ENCODE measurements at regions not wholly inside any gene's neighbourhood (a gene's known extent, or its start where the extent isn't known, plus 50 kb on each side); places are given as distances from the start of the nearest gene placed in this dataset.
"Not testable (repeated sequence)": the region's sequence is repeated elsewhere in the genome, so short reads cannot be mapped to it uniquely, and the experiment has no call there.

DNA sequence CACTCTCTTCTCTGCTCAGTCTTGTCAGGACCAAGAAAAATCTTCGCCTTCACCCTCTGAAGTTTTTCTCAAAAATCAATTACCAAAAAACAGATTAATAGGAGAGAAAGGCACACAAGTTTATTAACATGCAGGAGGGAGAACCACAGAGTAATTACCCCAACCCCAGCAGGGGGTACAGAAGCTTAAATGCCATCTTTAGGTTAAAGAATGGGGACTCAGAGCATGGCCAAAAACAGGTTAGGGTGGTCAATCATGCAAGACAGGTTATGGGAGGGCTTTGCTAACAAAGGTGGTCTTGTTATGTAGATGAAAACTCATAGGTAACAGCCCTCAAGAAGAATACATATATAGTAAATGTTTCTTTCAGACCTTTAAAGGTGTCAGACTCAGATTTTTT, 100.5 kb upstream of the BTN3A2 start:
- no peak for DNase-seq (ENCODE audit: low read depth)

- DNase-seq (ENCODE audit: low read depth), result no peak
Observed at GRCh38 chr6:26267083-26267589, 97.9 kb upstream of the BTN3A2 start.

GRCh38 chr6:26268659-26269402, 96.2 kb upstream of the BTN3A2 start:
- DNase-seq (ENCODE audit: low read depth), result peak; percentile 40

- DNase-seq (ENCODE audit: low read depth), result no peak
Observed at GRCh38 chr6:26269531-26270485, 95.2 kb upstream of the BTN3A2 start.

GRCh38 chr6:26270486-26270861, 94.5 kb upstream of the BTN3A2 start:
- no peak for DNase-seq (ENCODE audit: low read depth)

DNA sequence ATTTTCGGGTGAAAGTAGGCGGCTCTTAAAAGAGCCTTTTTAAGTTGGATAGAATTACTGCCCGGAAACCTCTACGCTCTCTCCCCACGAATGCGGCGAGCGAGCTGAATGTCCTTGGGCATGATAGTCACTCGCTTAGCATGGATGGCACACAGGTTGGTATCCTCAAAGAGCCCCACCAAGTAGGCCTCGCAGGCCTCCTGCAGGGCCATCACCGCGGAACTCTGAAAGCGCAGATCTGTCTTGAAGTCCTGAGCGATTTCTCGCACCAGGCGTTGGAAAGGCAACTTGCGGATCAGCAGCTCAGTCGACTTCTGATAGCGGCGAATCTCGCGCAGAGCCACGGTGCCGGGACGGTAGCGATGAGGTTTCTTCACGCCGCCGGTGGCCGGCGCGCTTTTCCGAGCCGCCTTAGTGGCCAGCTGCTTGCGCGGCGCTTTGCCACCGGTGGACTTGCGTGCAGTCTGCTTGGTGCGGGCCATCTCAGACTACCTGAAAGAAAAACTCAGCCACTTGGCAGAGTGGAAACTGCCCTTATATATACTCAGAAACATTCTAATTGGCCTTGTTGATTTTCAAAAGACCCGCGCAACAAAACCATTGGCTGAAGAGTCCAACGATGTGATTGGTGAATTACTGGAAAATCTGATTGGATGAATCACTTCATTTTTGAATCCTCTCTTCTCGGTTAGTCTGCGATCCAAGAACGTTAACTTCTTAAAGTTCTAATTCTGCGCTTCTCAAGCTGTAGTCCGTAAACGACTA, 93.9 kb upstream of the BTN3A2 start:
- DNase-seq (ENCODE audit: low read depth), result peak; percentile 86

- no peak for DNase-seq (ENCODE audit: low read depth)
Observed at GRCh38 chr6:26271668-26272024, 93.4 kb upstream of the BTN3A2 start.

DNA sequence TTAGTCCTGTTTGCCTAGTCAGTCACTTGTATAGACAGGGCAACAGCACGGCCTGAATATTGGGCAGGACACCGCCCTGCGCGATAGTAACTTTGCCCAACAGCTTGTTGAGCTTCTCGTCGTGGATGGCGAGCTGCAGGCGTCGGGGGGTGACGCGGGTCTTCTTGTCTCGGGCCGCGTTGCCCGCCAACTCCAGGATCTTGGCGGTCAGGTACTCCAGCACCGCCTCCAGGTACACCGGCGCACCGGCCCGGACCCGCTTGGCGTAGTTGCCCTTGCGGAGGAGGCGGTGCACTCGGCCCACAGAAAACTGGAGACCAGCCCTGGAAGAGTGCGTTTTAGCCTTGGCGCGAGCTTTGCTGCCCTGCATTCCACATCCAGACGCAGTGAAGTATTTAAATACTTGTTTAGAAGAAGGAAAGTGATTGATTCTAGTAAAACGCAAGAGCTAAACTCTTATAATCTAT, 92.8 kb upstream of the BTN3A2 start:
- no peak for DNase-seq (ENCODE audit: low read depth)

GRCh38 chr6:26273673-26274588, 91.1 kb upstream of the BTN3A2 start:
- DNase-seq (ENCODE audit: low read depth), result peak; percentile 38

- DNase-seq (ENCODE audit: low read depth), result no peak
Observed at GRCh38 chr6:26275663-26276062, 89.3 kb upstream of the BTN3A2 start.

GRCh38 chr6:26276841-26277648, 88.0 kb upstream of the BTN3A2 start:
- DNase-seq (ENCODE audit: low read depth), result no peak

- DNase-seq (ENCODE audit: low read depth), result no peak
Observed at GRCh38 chr6:26278536-26278935, 86.5 kb upstream of the BTN3A2 start.

DNA sequence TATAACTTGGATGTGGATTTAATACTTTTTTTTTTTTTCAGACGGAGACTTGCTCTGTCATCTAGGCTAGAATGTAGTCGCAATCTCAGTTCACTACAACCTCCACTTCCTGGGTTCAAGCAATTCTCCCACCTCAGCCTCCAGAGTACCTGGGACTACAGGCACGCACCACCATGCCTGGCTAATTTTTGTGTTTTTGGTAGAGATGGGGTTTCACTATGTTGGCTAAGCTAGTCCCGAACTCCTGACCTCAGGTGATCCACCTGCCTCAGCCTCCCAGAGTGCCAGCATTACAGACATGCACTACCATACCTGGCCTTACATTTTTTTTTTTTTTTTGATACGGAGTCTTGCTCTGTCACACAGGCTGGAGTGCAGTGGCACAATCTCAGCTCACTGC, 85.6 kb upstream of the BTN3A2 start:
- not testable (repeated sequence) for DNase-seq (ENCODE audit: low read depth)

DNA sequence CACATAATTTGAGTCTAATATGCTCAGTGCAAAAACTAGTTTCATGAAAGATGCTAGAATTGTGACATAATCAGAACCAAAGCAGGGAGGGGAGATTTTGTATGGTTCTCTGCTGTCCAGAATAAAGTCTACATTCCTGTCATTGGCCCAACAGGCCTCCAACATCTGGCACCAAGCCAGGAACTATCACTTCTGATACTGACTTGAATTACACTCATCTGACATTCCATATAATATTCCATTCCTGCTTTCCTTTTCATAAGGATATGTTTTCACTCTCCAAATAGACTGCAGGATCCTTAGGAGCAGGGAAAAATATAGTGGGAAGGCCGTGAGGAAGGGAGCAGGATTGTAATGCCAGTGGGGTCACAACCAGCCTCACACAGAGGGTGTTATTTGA, 84.6 kb upstream of the BTN3A2 start:
- DNase-seq (ENCODE audit: low read depth), result no peak

- DNase-seq (ENCODE audit: low read depth), result peak; percentile 63
Observed at GRCh38 chr6:26284537-26285142, 80.4 kb upstream of the BTN3A2 start.

DNA sequence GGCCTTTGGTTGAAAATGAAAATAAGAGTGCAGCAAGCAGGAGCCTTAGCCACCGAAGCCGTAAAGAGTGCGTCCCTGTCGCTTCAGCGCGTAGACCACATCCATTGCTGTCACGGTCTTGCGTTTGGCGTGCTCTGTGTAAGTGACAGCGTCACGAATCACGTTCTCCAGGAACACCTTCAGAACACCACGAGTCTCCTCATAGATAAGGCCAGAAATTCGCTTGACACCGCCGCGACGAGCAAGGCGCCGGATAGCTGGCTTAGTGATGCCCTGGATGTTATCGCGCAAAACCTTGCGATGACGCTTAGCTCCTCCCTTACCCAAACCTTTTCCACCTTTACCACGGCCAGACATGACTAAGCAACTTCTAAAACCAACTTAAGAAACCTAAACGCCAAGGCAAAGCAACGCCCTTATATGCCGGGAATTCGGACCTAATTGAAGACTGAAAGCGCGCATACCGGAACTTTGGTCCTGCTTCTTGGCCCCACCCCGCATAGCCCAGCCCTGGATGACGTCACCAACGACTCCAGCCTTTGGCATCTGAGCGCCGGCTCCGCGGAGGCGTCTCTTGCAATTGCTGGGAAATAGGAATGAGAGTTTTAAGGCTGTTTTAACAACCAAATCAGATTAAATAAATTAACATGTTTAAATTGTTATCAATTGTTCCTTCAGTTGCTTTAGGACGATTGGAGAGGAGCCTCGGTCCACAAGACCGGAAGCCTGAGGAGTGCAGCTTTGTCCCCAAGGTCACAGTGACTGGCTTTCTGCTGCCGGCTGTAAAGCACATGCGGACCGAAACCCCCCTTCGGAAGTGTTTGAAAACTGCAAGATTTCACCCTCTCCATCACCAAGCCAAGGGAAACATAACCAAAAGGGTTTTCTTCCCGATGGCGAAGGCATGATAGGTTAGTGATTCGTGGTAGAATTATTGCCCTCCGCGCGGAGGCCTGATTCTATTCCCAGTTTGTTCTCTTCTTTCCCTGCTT, 79.6 kb upstream of the BTN3A2 start:
- peak; percentile 99 for DNase-seq (ENCODE audit: low read depth)

DNA sequence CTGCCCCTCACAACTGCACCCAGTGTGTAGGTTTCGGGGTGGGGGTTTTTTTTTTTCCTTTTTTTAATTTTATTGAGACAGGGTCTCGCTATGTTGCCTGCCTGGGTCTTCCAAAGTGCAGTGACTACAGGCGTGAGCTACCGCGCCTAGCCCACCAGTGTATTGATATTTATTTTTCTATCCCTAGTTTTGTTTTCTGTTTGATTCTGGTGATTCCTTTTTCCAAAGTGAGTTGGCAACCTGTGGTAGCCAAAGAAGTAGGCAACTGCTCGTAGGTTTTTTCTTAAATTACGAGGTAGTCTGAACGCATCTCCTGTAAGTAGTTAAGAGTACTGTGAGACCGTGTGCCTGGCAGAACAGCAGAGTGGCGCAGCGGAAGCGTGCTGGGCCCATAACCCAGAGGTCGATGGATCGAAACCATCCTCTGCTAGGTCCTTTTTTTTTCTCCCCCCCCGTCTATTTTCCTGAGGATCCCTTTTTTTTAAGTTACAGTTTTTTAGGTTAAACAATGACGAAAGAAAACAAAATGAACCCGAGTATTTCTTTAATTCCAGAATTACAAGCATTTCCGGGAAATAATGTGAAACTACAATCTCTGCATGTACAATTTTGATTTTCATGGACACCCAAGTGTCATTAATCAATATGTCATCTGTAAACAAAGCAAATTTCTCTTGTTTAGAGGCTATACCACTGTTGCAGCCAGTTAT, 78.7 kb upstream of the BTN3A2 start:
- DNase-seq (ENCODE audit: low read depth), result peak; percentile 56

DNA sequence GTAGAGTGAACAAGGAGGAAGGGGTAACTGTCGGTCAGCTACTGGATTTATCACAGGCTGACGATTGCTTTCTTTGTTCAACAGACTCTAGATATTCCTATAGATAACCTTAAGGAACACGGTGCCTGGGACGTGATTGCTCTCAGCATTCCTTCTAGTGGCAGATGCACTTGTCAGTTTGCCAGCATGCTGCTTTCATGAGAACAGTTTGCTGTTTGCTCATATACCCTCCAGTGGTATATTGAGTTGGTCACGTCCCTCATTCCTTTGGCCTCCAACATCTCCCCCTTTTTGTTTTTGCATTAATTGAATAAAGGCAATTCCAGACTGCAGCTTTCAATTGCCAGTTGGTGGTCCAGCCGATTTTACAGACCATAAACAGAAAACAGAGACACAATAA, 76.8 kb upstream of the BTN3A2 start:
- no peak for DNase-seq (ENCODE audit: low read depth)
